Pons (tissue), 1 donor: ENCODE measurements at regions not wholly inside any gene's neighbourhood (a gene's known extent, or its start where the extent isn't known, plus 50 kb on each side); places are given as distances from the start of the nearest gene placed in this dataset.

Source experiments
- DNase-seq: peaks from one replicate; pipeline ENCODE4 v3.0.0-alpha.2; 2016; ENCODE audit warnings: low spot score

DNA sequence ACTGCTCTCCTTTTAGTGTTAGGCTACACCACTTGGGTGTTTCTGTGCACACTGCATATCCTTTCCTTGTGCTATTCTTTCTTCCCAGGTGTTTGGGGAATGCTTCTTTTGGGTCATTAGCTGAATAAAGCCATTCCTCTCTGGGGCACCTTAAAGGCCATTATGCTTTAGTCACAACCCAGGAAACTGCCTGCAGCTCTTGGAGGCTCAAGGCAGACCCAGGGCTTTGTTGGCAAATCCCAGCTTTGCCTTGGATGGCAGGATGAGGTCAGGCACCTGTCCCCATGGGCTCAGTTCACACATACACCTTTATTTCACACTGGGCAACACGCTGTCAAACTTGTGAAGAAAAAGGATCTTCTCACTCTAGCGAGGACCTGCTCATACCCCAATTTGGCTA lies 460.6 kb downstream of the CCSER2 start:
- no peak for DNase-seq

DNA sequence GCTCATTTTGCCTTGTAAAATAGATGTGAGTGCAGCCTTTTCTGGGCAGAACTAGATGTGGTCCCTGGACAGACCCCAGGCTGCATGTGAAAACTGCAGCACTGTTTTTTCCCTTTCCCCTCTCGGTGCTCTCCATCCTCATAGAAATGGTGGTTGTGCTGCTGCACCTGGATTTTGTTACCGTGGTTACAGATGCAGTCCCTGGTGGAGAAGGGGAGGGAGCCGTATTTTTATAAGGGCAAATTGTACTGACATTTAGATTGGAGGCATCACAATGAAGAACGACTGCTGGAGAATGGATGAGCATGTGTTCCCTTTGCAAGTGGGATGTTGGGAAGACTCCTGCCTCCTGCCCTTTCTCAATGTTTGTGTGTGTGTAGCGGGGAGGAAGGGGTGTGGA lies 469.9 kb downstream of the CCSER2 start:
- no peak for DNase-seq

DNA sequence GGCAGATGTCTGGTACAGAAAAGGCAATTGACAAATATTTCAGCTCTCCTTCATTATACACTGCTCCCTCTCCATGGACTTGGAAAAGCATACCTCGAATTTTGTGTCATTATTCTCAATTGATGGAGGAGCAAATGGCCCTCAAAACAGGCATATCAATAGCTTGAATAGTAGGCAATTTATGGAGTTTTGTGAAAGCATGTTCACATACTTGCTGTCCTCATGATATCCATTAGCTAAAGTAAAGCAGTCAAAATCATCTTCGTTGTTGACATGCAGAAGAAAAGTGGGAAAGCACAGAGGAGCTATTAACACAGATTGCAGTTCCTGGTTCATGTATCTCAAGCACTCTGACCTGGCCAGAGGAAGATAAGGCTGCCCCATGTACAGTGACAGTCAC lies 472.8 kb downstream of the CCSER2 start:
- DNase-seq = no peak

DNA sequence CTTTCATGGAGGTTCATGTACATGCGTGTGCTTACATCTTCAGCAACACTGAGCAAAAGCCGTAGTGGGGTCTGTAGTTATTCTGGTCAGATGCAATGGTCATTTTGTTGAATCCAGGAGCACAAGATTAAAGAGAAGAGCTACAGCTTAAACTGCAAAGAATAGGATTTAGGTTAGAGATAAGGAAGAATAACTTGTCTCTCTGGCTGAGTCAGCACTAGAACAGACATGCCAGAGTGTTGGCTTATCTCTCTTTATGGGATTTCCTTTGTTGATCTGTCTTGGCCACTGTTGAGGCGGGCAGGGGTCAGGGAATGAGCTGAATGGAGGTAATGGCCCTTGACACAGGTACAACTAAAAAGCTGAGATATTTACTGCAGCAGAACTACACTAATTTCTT lies 473.5 kb downstream of the CCSER2 start:
- DNase-seq = no peak

DNA sequence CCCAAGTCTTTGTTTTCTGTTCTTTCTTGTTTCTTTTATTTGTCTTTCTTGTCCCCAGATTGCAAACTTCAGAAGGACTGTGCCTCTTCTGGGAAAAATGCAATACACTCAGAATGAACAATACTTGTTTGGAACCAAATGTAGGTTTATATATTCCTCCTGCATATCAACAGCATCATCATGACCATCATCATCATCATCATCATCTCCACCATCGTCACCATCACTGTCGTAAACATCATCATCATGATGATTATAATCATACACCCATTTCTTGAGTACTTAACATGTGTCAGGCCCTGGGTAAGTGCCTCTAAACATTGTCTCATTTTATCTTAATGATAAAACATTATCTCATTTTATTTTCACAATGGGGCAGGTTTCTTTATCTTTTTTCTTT lies 476.8 kb downstream of the CCSER2 start:
- no peak for DNase-seq

DNA sequence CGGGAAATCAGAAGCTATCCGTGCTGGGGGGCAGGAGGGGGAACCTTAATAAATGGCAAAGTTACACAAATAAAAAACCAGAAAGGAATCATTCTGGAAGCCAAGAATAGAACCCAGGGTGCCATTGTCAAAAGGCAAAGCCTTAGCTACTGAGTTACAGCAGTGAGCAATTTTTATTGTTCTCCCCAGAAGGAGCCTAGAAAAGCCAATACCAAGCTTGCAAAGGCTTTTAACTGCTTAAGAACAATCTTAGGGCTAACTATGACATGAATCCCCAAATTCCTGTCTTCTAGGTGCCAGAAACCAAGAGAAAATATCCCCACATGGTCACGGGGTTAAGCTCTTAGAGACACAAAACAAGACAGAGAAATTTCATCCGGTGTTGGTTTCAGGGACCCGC lies 482.7 kb downstream of the CCSER2 start:
- DNase-seq = no peak

DNA sequence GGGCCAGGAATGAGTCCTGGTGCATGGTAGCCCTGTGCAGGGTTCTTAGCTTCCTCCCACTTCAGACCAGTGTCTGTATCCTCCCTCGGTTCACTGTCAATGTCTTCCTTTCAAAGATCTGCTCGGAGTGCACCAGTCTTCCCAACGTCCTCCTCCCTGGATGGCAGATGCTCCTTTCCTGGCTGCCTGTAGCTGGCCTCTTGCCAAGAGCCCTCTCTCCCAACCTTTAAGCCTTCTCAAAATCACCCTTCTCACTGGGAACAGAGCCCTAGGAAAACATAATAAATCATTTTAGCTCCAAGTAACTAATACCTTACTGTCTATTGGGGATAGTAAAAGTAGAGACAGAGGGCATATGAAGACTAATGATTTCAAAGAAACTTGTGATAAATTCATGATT lies 490.6 kb downstream of the CCSER2 start:
- no peak for DNase-seq

DNA sequence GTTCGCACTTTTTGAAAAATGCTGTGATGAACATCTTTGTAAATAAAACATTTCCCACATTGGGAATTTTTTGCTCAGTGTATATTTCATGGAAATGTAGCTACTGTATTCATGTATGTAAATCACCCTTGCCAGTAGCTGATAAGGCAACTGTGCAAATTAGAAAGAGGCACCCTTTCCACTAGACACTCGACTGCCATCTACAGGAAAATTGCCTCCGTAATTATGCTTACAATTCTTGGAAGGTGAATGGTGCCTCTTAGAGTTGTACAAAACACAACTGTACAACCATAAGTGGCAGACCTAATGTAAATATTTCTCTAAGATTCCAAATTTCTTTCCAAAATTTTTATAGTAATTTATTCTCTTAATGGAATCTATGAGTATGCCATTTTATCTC lies 491.7 kb downstream of the CCSER2 start:
- peak; percentile 23 for DNase-seq

DNA sequence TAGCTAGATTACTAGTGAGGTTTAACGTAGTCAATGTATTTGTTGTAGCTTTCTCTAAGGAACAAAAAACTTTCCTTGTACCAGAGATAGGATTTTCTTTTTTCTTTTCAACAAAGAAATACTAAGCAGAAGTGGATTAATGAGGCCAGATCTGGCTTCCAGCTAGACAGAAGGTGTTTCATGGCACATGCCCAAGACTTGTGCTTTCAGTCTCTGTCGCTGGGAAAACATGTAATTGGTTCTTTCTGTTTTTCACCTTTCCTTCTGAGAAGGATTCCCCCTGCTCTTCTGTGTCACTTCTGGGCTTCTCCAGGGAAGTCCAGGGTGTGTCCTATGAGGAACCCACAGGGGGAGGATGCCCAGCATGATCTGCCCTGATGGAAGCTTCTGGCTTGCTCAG lies 492.2 kb downstream of the CCSER2 start:
- DNase-seq = no peak

DNA sequence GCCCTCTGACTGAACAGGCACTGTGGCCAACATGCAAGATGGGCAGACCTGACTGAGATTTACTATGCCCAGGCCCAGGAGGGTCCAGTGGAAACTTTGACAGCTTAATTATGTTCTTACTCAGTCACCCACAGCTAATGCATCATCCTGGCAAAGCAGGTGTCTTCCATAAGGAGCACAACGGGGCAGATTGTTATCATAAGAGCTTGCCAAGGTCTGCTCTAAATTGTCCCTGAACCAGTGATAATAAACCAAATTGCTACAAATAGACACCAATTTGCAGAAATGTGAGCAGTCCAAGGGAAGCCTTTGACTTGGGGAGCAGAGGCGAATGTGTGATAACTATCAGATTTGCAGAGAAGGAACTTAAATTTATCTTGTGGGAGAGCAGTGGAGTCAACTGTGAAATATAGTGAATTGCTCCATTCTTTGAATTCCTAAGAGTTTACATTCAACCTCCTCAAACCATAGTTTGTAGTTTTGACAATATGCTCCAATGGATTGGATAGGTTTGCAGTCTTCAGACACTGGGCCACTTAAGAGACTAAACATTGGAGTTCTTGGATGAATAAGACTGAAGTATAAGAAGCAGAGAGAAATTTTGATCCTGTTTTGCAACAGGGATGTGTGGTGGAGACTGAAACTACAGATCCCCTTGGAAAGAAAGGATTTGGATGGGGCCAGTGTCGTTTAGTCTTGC lies 494.7 kb downstream of the CCSER2 start:
- peak; percentile 11 for DNase-seq

DNA sequence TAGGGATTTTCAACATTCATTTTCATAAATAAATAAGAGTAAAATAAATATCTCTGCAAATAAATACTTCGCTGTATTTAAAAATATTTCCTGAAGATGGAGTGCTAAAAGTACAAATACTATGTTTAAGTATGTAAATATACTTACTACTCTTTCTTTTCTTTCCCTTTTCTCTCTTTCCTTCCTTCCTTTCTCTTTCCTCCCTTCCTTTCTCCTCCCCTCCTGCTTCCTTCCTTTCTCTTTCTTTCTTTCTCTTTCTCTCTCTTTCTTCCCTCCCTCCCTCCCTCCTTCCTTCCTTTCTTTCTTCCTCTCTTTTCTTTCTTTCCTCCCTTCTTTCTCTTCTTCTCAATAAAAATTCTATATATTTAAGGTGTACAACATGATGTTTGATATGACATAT lies 496.1 kb downstream of the CCSER2 start:
- no peak for DNase-seq

DNA sequence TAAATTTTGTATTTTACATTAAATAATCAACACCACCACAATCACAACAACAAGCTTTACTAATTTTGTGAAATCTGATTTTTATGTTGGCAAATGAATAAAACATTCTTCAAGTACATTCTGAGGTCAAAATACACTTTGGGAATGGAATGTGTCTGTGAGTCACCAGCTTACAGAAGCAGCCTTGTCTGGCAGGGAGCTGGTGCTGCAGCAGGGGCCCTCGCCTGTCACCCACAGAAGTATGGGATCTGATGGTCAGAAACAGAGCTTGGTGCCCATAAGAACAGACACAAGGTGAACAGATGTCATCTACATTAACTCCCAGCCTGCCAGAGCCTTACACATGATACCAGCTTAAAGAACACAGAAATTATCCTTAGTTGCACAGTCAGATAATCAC lies 496.9 kb downstream of the CCSER2 start:
- no peak for DNase-seq

DNA sequence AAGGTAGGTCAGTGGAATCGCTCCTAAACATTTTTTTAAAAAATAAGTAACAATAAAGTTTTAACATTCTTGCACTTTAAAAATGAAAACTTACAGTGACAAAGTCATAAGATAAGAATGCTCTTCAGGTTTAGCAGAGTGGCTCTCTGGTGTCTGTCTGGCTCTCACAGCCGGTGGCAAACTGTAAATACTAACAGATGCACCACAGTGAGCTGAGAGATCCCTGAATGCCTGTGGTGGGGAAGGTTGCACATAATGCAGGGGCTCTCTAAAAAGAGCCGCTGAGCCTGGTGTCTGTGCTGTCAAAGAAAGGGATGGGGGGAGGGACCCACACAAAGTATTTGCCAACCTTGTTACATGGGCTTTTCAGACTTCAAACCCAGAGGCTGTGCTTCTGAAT lies 498.3 kb downstream of the CCSER2 start:
- DNase-seq = no peak

DNA sequence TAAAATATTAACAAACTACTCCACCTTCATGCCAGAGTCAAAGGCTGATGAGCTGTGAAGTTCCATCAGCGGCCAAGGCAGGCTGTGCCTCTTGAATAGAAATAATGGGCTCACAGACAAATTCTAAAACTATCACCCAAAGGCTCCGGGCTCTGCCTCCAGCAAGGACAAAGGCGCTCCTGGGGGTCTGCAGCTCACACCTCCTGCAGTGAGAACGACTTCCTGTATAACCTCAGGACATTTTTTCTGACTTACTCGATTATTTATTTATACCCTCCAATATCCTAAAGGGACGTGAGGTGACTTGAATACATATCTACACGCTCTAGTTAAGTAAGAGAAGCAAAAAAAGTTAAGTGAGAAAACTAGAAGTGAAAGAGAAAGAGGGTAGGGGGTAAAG lies 500.7 kb downstream of the CCSER2 start:
- DNase-seq = no peak

DNA sequence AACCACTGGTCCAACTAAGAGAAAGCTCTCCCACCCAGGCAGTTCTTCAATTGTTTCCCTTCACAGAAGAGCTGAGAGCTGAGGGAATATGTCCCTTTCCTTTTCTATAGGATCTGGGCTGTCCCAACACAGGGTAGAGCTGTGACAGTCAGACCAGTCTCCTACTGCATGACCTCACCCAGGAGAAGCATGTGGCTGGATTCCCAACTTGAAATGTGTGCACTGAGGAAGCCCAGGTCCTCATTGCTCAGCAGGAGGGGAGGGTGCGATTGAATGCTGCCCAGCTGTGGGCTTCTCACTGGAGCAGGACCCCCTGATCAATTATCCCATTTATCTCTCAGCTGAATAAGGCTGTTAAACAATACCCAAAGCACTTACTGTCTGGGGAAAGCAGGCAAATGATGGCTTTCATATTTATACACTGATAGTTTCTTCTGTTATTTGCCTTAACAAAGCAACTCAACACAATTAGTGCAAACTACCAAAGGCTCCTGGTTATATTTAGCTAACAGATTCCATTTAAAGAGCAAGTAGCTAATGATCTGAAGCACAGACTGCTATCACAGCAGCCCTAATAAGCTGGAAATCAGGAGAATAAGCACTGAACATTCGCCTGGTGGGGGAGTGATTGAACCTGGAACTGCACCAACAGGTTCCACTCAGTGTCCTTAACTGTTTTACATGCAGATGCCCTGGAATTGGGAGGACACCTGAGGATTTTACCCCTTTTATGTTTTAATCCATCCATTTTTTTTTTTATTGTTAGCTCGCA lies 508.8 kb downstream of the CCSER2 start:
- no peak for DNase-seq

DNA sequence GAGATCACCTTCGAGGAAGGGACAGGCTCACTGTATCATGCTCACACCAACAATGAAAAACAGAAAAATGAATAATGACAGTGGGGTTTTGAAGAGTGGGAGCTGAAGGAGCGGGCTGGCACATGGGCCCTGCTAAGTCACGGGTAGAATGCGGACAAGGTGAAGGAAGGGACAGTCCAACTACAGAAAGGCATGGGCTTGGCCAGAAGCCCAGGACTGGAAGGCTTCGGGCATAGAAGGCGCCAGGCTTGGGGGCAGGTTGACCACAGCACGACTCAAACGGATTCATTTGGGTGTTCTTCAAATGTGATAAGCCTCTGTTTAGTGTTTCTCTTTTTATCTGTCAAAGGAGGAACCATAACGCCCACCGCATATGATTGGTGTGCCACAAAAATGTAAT lies 509.5 kb downstream of the CCSER2 start:
- no peak for DNase-seq

DNA sequence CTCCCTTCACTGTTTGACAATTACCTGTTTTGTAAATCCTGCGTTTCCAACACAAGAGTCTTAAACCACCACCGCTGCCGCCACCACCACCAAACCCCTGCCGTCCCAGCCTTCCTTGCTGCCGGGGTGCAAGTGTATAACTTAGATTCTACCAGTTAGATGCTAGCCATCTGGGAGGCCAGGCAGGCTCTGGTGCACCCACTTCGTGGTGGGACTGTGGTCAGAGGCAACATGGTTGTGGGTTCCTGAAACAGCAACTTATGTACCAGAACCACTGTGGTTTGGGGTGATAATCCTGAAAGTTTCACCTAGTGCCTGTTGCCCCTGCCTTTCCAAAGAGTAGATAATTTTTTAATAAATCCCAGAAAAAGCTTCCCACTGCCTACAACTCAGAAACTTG lies 510.5 kb downstream of the CCSER2 start:
- DNase-seq = no peak

DNA sequence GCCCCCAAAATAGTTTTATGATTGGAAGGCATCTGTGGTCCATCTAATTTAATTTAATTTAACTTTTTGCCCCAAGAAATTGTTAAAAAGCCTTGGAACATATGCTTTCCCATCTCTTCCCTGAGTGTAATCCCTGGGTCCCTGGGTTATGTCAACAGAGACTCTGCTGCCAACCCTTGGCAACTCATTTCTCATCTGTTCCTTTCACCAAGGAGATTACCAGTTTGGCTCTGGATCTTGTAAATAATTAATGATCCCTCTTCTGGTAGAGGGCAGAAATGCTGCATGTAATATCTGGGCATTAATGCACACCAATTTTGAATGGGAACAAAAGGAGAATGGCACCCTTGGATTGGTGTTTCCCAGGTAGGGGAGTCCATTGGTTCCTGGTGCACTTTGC lies 514.2 kb downstream of the CCSER2 start:
- no peak for DNase-seq

DNA sequence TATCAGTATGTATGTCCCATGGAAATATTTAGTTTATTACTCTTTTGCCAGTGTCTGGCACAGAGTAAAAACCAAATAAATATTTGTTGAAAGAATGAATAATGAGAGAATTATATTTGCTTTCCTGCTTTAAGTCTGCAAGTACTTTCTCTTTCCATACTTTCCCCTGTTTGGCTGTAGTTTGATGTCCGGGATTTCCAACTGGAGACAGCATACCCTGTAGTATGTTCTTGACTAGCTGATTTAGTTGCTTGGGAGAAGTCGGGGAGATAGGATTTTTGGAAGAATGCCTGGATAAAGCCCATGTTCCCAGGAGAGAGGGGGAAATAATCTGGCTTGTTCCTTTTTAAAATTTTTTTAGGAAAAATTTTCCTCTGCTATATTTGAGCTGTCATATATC lies 516.1 kb downstream of the CCSER2 start:
- DNase-seq = no peak

DNA sequence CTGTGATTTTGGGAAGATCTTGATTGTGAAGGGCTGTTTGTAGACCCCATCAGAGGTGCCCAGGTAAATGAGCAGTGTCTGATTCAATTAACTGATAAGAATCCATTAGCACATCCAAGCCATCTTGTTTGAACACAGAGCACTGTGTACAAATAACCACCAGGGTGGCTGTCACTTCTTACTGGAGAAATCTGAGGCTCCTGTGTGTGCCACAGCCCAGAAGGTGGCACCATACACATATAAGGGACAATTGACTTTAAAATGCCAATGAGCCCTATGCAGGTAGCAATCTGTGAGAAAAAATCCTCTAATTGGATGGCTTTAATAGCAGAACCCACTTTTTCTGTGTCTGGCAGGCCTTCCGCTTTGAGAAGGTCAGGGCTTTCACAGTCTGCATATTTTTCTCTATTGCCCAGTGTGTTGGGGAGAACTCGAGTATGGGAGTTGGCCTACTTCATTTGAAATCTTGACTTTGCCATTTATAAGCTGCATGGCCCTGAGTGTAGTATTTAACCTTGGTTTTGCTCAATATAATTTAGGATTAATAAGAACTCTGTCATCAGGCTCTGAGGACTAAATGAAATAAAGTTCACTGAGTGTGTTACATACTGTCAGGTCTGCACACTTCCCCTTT lies 517.4 kb downstream of the CCSER2 start:
- peak; percentile 10 for DNase-seq

DNA sequence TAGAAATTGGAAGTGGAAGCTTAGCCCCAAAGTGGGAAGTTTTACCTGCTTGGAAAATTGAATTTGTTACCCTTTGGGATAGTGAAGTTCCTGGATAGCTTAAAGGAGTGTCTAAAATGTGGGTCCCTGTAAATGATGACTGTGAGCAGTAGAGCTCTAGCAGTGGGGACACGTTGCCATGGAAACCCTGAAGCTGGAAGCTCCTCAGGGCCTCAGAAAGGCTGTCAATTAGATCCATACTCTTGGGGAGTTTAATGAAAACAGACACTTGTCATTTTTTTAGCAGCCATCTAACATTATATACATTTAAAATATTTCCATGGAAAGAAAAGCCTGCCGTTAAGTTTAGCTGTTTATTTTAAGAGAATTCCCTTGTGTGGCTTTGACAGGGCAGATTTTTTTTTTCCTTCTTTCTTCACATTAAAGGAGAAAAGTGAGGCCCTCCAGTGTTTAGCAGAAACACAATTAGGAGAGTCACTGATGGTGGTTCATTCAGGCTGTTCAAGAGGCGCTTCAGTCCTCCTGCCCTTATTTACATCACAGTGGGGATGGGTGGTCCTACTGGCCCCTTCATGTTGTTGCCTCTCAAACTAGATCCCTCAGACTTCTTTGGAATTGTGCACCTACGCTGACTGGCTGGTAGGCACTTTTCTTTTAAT lies 518.4 kb downstream of the CCSER2 start:
- no peak for DNase-seq

DNA sequence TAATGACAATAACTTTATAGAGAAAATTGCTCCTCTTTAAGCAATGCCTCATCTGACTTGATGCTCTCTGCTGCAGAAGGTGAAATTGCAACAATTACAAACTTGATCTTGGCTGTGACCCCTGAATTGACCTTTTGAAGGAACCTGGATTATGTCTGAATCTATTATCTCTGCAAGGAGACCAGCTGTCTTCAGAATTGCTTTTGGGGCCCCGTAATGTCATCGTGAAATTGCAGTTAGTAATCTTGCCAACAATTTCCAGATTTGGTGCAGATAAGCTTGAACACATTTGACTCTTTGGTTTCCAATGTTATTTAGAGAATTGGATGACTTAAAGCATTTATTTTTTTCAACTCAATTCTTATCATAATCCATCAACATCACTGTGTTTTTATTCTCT lies 520.6 kb downstream of the CCSER2 start:
- DNase-seq = no peak

DNA sequence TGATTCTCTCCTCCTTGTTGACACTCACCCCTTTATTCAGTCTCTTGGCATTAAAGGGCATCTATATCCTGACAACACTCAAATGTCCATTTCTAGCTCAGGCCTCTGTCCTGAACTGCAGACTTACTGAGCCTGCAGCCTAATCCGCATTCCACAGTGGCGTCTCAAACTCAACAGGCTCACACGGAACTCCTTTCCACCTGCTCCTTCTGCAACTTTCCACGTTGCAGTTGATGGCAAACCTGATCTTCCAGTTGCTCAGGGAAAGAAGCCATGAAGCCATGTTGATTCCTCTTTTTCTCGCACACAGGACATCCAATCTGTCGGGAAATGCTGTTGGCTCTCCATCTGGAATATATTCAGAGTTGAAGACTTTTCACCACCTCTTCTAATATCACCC lies 522.4 kb downstream of the CCSER2 start:
- no peak for DNase-seq
